ENCODE measurements at regions not wholly inside any gene's neighbourhood (a gene's known extent, or its start where the extent isn't known, plus 50 kb on each side); places are given as distances from the start of the nearest gene placed in this dataset.
A peak's percentile ranks its signal among the peaks of the same experiment; 100 is the strongest.

DNA sequence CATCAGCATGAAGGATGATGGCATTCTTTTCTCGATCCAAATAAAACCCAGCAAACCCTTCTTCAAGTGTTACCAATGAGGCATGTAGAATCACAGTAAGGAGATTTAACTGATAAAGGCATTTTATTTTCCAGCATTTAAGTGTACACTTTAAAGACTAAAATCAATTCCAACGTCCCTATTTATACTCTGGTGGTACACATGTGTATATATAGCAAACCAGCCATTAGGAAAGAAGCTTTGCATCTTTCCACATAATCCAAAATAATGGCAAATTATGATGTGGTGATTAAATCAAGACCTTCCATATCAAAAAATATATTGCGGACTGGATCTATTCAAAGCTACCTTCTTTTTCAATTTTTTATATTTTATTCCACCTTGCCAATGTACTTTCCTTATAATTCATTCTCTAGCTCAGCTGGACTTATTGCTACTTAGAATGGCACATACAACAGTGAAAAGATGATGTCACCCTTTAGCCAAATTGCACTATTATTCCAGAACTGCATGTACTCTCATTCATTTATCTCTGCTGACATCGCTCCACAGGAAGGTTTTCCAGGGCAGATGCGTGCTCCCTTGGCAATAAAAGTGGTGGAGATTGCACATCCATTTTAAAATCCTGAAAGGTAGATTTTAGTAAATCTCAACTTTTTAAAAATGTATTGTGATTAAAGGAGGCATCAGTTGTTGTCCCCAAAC lies 63.3 kb upstream of the SLC30A5 start:
- DNase-seq (ENCODE audit: low spot score) (no peak), ATAC-seq (no peak), FAIRE-seq (no peak)
- no peak for TF ChIP-seq YEATS4 (CRISPR knock-in tag; IDR thresholded peaks at IDR 0.05; ENCODE audit: borderline replicate concordance)
- peak; percentile 77 for TF ChIP-seq ATF7 (IDR thresholded peaks at IDR 0.05)
- TF ChIP-seq ATF7 (CRISPR knock-in tag; IDR thresholded peaks at IDR 0.05) = no peak
- peak in 1 of 2 experiments; percentile 80; a peak in 2 of 4 replicates for TF ChIP-seq ATF4 (CRISPR knock-in tag; IDR thresholded peaks at IDR 0.05)
- TF ChIP-seq ZBTB25 (CRISPR knock-in tag; IDR thresholded peaks at IDR 0.05) = no peak
- no peak for TF ChIP-seq MTA1 (CRISPR knock-in tag; IDR thresholded peaks at IDR 0.05; ENCODE audit: borderline replicate concordance)
- POLR2A ChIA-PET = no interaction called here
- Histone ChIP-seq H3K9me3 (ENCODE audit: low read length) (no peaks in the 10 kb centered on the region), H3K27ac (ENCODE audit: extremely low read length, insufficient read depth, low read length) (no peak overlapping the region), H3K4me3 (replicated peaks in 1 of 3; ENCODE audit: insufficient read depth in 1 of 3, low read depth in 2 of 3, low read length in 3 of 3) (no peak overlapping the region), H3K4me2 (ENCODE audit: low read depth, low read length) (no peak overlapping the region), H4K20me1 (ENCODE audit: insufficient read depth, low read length) (no peaks in the 10 kb centered on the region), H3K36me3 (replicated peaks in 1 of 2; ENCODE audit: control insufficient read depth in 1 of 2, insufficient read depth in 2 of 2, low read length in 2 of 2) (no peaks in the 10 kb centered on the region), H3K9ac (ENCODE audit: insufficient read depth, low read depth, low read length) (no peak overlapping the region), H3K4me1 (ENCODE audit: insufficient read depth, low read length) (no peaks in the 10 kb centered on the region), H3K27me3 (ENCODE audit: control insufficient read depth in 1 of 2, insufficient read depth in 2 of 2, low read length in 2 of 2) (peaks cover 0 to 4% of the 10 kb centered on the region in 2 experiments; a peak in 1 of 5 replicates), H3K79me2 (ENCODE audit: insufficient read depth, low read length) (no peaks in the 10 kb centered on the region), H2AFZ (ENCODE audit: low read length) (no peak overlapping the region)
- WGBS (ENCODE audit: low lambda C conversion rate) = 13% methylated on average over 5 of the region's 5 CpGs
- intact Hi-C loops (cut with micrococcal nuclease; ENCODE audit: unreplicated experiment) (no loop called here), in situ Hi-C loops (cut with HindIII; ENCODE audit: extremely low pct_ligation_motif_present, low pct_unique_long_range_greater_than_20kb) (no loop called here)
- BruUV-seq (replicated peaks) = no TSS peak
- CTCF ChIA-PET (ENCODE audit: low intra/inter-chr PET ratio, low total read pairs) = no interaction called here

DNA sequence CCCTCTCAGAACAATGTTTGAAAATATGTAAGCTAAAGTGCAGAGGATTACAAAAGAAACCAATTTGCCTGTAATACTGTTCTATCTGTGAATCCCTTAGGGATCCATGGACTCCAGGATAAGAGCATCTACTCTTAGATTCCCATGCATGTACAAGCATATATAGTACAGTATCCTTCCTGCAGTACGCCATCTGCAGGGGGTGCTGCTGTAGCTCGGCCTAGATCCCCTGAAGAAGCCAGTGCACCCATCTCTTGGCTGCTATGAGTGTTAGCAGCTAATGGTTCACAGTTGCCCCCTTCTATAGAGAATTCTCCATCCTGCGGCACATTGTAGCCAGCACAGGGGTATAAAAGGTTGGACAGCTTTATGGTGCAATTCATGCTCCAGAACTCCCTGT lies 61.8 kb upstream of the SLC30A5 start:
- Histone ChIP-seq H3K9me3 (ENCODE audit: low read length) (no peaks in the 10 kb centered on the region), H3K27ac (ENCODE audit: extremely low read length, insufficient read depth, low read length) (no peak overlapping the region), H4K20me1 (ENCODE audit: insufficient read depth, low read length) (no peaks in the 10 kb centered on the region), H3K4me2 (ENCODE audit: low read depth, low read length) (no peak overlapping the region), H3K9ac (ENCODE audit: insufficient read depth, low read depth, low read length) (no peak overlapping the region), H3K4me3 (replicated peaks in 1 of 3; ENCODE audit: insufficient read depth in 1 of 3, low read depth in 2 of 3, low read length in 3 of 3) (no peak overlapping the region), H3K79me2 (ENCODE audit: insufficient read depth, low read length) (no peaks in the 10 kb centered on the region), H3K4me1 (ENCODE audit: insufficient read depth, low read length) (no peaks in the 10 kb centered on the region), H3K27me3 (ENCODE audit: control insufficient read depth in 1 of 2, insufficient read depth in 2 of 2, low read length in 2 of 2) (peaks cover 0 to 4% of the 10 kb centered on the region in 2 experiments; a peak in 1 of 5 replicates), H2AFZ (ENCODE audit: low read length) (no peak overlapping the region), H3K36me3 (replicated peaks in 1 of 2; ENCODE audit: control insufficient read depth in 1 of 2, insufficient read depth in 2 of 2, low read length in 2 of 2) (no peaks in the 10 kb centered on the region)
- DNase-seq (ENCODE audit: low spot score) = no peak
- 50% methylated on average over 2 of the region's 3 CpGs for WGBS (ENCODE audit: low lambda C conversion rate)
- ATAC-seq = peak; percentile 85
- intact Hi-C loops (cut with micrococcal nuclease; ENCODE audit: unreplicated experiment) = no loop called here
- ChIA-PET CTCF (ENCODE audit: low intra/inter-chr PET ratio, low total read pairs) (no interaction called here), POLR2A (no interaction called here)
- TF ChIP-seq CTCF (CRISPR knock-in tag; IDR thresholded peaks at IDR 0.05) (peak; percentile 40; the same call in 1 of the 2 replicates), ZFP82 (CRISPR knock-in tag; IDR thresholded peaks at IDR 0.05; ENCODE audit: borderline replicate concordance) (no peak)
- BruUV-seq (replicated peaks) = no TSS peak
- FAIRE-seq = no peak
- in situ Hi-C loops (cut with HindIII; ENCODE audit: extremely low pct_ligation_motif_present, low pct_unique_long_range_greater_than_20kb) = no loop called here

Data from HepG2 (cell line).